PC-3 (cell line): ENCODE measurements at regions not wholly inside any gene's neighbourhood (a gene's known extent, or its start where the extent isn't known, plus 50 kb on each side); places are given as distances from the start of the nearest gene placed in this dataset.

Experiments used
- ATAC-seq: fragments of 200-7000 bp; cut with Tn5 transposase; 2 replicates; pipeline ENCODE4 v1.9.1; 2020; ENCODE audit warnings: mild to moderate bottlenecking, moderate library complexity
- BruUV-seq: library from RNA; stranded (reverse); fragments of 400-500 nt; replicated peaks from 2 replicates; lab custom pipeline; 2021; lab: Mats Ljungman, UMichigan
- CTCF ChIA-PET: fragments of 300-600 bp; sonication (Branson Sonifier 250); formaldehyde crosslinking; loops from one replicate; lab custom pipeline; 2022; ENCODE audit warnings: antibody characterized with exemption; lab: Charles Lee
- POLR2A ChIA-PET: fragments of 300-600 bp; sonication (Branson Sonifier 250); formaldehyde crosslinking; loops from one replicate; lab custom pipeline; 2022; ENCODE audit warnings: antibody characterized with exemption; ENCODE audit not compliant: unreplicated experiment; lab: Charles Lee
- DNase-seq: peaks from one replicate; pipeline ENCODE4 v3.0.0-alpha.2; 2015
- H2AFZ ChIP-seq: fragments of 300-600 bp; sonication (generic); 2 replicates; pipeline ENCODE4 v1.6.0; 2016; ENCODE audit warnings: antibody characterized with exemption, low read length
- H3F3A ChIP-seq: fragments of 300-600 bp; sonication (generic); one replicate; pipeline ENCODE4 v1.6.0; 2017; ENCODE audit warnings: antibody characterized with exemption, low read length, control low read depth, mild to moderate bottlenecking; ENCODE audit not compliant: unreplicated experiment
- H3K27ac ChIP-seq: fragments of 300-600 bp; sonication (generic); 2 replicates; pipeline ENCODE4 v1.5.1; 2016; ENCODE audit warnings: mild to moderate bottlenecking, low read length
- H3K27me3 ChIP-seq: fragments of 300-600 bp; sonication (generic); 2 replicates; pipeline ENCODE4 v1.6.1; 2016; ENCODE audit warnings: low read length, mixed read lengths
- H3K36me3 ChIP-seq: fragments of 300-600 bp; sonication (generic); 2 replicates; pipeline ENCODE4 v1.6.1; 2016; ENCODE audit warnings: low read depth, mixed run types, low read length, mixed read lengths
- H3K4me1 ChIP-seq: fragments of 300-600 bp; sonication (generic); 2 replicates; pipeline ENCODE4 v1.5.1; 2016; ENCODE audit warnings: low read length; ENCODE audit not compliant: insufficient read depth
- H3K4me2 ChIP-seq: fragments of 300-600 bp; sonication (generic); 2 replicates; pipeline ENCODE4 v1.6.0; 2016; ENCODE audit warnings: low read length
- H3K4me3 ChIP-seq: fragments of 300-600 bp; sonication (generic); 2 replicates; pipeline ENCODE4 v1.5.1; 2016; ENCODE audit warnings: mild to moderate bottlenecking, low read length, mixed read lengths
- H3K79me2 ChIP-seq: fragments of 300-600 bp; sonication (generic); 2 replicates; pipeline ENCODE4 v1.6.1; 2017; ENCODE audit warnings: low read length, mixed read lengths
- H3K9ac ChIP-seq: fragments of 300-600 bp; sonication (generic); 2 replicates; pipeline ENCODE4 v1.6.0; 2016; ENCODE audit warnings: mild to moderate bottlenecking, low read length
- H3K9me2 ChIP-seq: fragments of 300-600 bp; sonication (generic); replicated peaks from 2 replicates; pipeline ENCODE4 v1.6.1; 2016; ENCODE audit warnings: mixed run types, low read length, mixed read lengths
- H3K9me3 ChIP-seq: fragments of 300-600 bp; sonication (generic); 2 replicates; pipeline ENCODE4 v1.6.1; 2016; ENCODE audit warnings: low read length, mixed read lengths
- H4K20me1 ChIP-seq: fragments of 300-600 bp; sonication (generic); 2 replicates; pipeline ENCODE4 v1.6.1; 2016; ENCODE audit warnings: low read length, mixed read lengths
- CTCF ChIP-seq: fragments of 300-600 bp; sonication (generic); conservative IDR thresholded peaks from 2 replicates; pipeline ENCODE4 v1.5.1; 2017; ENCODE audit warnings: antibody characterized with exemption, low read depth, mild to moderate bottlenecking, low read length
- EZH2 ChIP-seq: fragments of 300-600 bp; sonication (generic); IDR thresholded peaks from one replicate; pipeline ENCODE4 v1.6.1; 2017; ENCODE audit warnings: antibody characterized with exemption, mild to moderate bottlenecking, low read length; ENCODE audit not compliant: unreplicated experiment
- EZH2phosphoT487 ChIP-seq: fragments of 300-600 bp; sonication (generic); IDR thresholded peaks from 2 replicates; pipeline ENCODE4 v1.6.1; 2018; ENCODE audit warnings: mild to moderate bottlenecking, antibody characterized with exemption, low read length, borderline replicate concordance
- intact Hi-C: fragments of 100-400 bp; cut with micrococcal nuclease; formaldehyde crosslinking; loops from 2 replicates; pipeline ENCODE4 v1.9.0; 2023

DNA sequence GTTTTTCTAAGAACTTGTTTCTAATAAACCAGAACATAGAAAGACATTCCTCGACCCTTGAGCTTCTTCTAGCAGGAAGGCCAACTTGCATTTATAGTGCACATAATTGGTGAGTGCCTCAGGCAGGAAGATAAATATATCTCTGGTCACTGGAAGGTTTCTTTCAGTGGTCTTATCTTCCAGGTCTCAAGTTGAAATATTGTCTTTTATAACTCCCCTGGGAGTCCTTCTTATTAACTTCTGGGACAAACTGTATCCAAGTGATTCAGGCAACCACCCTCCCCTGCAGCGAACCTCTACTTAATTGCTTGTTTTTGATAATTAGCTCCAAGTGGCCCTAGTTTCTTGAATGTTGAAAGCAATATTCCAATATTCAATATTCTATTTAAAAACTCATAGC lies 346.8 kb upstream of the GOLIM4 start:
- no TSS peak for BruUV-seq
- Histone ChIP-seq H3K27ac (no peak overlapping the region), H3K4me1 (no peaks in the 10 kb centered on the region), H2AFZ (no peak overlapping the region), H3K9me2 (no peaks in the 10 kb centered on the region), H3K9ac (no peak overlapping the region), H3K4me3 (no peak overlapping the region), H3K79me2 (no peaks in the 10 kb centered on the region), H3K36me3 (no peaks in the 10 kb centered on the region), H3K4me2 (no peak overlapping the region), H3K9me3 (no peaks in the 10 kb centered on the region), H3F3A (no peaks in the 10 kb centered on the region), H4K20me1 (no peaks in the 10 kb centered on the region), H3K27me3 (no peaks in the 10 kb centered on the region)
- intact Hi-C loops, result loop anchor here (5.0 kb wide), 1 partner anchor 45 kb away; no protein-coding TSS in a partner anchor
- ATAC-seq, result no peak
- ChIA-PET CTCF (interaction anchor here (0.6 kb wide), 1 partner anchor 393 kb away, joined by 4 read pairs; no protein-coding TSS in a partner anchor), POLR2A (no interaction called here)
- TF ChIP-seq EZH2phosphoT487, result no peak
- TF ChIP-seq CTCF, result no peak
- TF ChIP-seq EZH2, result no peak
- no peak for DNase-seq

GRCh38 chr3:168436245-168436724 lies 340.6 kb upstream of the GOLIM4 start:
- ATAC-seq (no peak), DNase-seq (no peak)
- no TSS peak for BruUV-seq
- TF ChIP-seq EZH2 (no peak), CTCF (no peak), EZH2phosphoT487 (no peak)
- ChIA-PET POLR2A (no interaction called here), CTCF (no interaction called here)
- Histone ChIP-seq H3K36me3 (no peaks in the 10 kb centered on the region), H3K9me3 (no peaks in the 10 kb centered on the region), H3K4me1 (peaks cover 11% of the 10 kb centered on the region), H3K9me2 (no peaks in the 10 kb centered on the region), H3K9ac (no peak overlapping the region), H4K20me1 (no peaks in the 10 kb centered on the region), H3K4me3 (no peak overlapping the region), H3K79me2 (no peaks in the 10 kb centered on the region), H3K27me3 (no peaks in the 10 kb centered on the region), H2AFZ (no peak overlapping the region), H3K4me2 (no peak overlapping the region), H3K27ac (no peak overlapping the region), H3F3A (no peaks in the 10 kb centered on the region)
- intact Hi-C loops, result no loop called here

DNA sequence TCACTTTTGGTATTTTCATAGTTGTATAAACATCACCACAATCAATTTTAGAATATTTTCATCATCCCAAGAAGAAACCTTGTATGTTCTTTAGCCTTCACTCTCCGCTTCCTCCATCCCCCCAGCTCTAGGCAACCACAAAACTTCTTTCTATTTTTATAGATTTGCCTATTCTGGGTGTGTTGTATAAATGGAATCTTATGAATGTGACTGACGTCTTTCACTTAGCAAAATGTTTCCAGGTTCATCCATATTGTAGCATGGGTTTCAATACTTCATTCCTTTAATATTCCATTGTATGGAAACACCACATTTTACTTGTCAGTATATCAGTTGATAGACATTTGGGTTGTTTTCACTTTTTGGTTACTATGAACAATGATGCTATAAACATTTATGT lies 335.8 kb upstream of the GOLIM4 start:
- DNase-seq, result peak; percentile 48
- Histone ChIP-seq H3K9ac (no peak overlapping the region), H2AFZ (no peak overlapping the region), H3K36me3 (no peaks in the 10 kb centered on the region), H3K9me2 (no peaks in the 10 kb centered on the region), H3K9me3 (no peaks in the 10 kb centered on the region), H3K79me2 (no peaks in the 10 kb centered on the region), H3K4me1 (peaks cover 20% of the 10 kb centered on the region), H3K4me3 (no peak overlapping the region), H3K4me2 (no peak overlapping the region), H3F3A (no peaks in the 10 kb centered on the region), H4K20me1 (no peaks in the 10 kb centered on the region), H3K27ac (no peak overlapping the region), H3K27me3 (no peaks in the 10 kb centered on the region)
- CTCF ChIA-PET, result no interaction called here
- TF ChIP-seq CTCF (no peak), EZH2phosphoT487 (no peak), EZH2 (no peak)
- POLR2A ChIA-PET, result interaction anchor here (0.6 kb wide), 1 partner anchor 14 kb away, joined by 4 read pairs; no protein-coding TSS in a partner anchor
- intact Hi-C loops, result no loop called here
- BruUV-seq, result no TSS peak
- peak; percentile 73 for ATAC-seq
